H1 (cell line): ENCODE measurements at regions not wholly inside any gene's neighbourhood (a gene's known extent, or its start where the extent isn't known, plus 50 kb on each side); places are given as distances from the start of the nearest gene placed in this dataset.

Experiments used
- ATF2 ChIP-seq: IDR thresholded peaks from 2 replicates; pipeline ENCODE4 v1.6.1; 2012; ENCODE audit warnings: low read length, inconsistent platforms
- CREB1 ChIP-seq: IDR thresholded peaks from 2 replicates; pipeline ENCODE4 v1.6.1; 2012; ENCODE audit warnings: inconsistent platforms
- CTCF ChIP-seq, 3 experiments: IDR thresholded peaks; 1 replicate in 2 of 3; 2 replicates in 1 of 3; pipeline versions ENCODE4 v1.5.1 to v1.6.1; 2011; ENCODE audit warnings: low read length in 3 of 3, mild to moderate bottlenecking in 3 of 3, inconsistent platforms in 2 of 3, low read depth in 1 of 3, moderate library complexity in 1 of 3; ENCODE audit not compliant: insufficient read depth in 1 of 3; ENCODE audit errors: control extremely low read depth in 1 of 3
- EZH2 ChIP-seq: fragments of 200-600 bp; sonication (generic); IDR thresholded peaks from 2 replicates; pipeline ENCODE4 v1.7.1; 2012; ENCODE audit warnings: low read depth, mild to moderate bottlenecking, moderate library complexity, low read length, inconsistent platforms; ENCODE audit not compliant: severe bottlenecking
- JUN ChIP-seq: IDR thresholded peaks from 2 replicates; pipeline ENCODE4 v1.6.1; 2011; ENCODE audit warnings: low read depth, mild to moderate bottlenecking, improper control_type of control experiment, low read length
- KDM5A ChIP-seq: fragments of 200-600 bp; IDR thresholded peaks from 2 replicates; pipeline ENCODE4 v1.7.1; 2012; ENCODE audit warnings: mild to moderate bottlenecking, low read length, inconsistent platforms, mixed read lengths
- MAX ChIP-seq: IDR thresholded peaks from 2 replicates; pipeline ENCODE4 v1.6.1; 2012; ENCODE audit warnings: inconsistent platforms
- POLR2A ChIP-seq, 2 experiments: IDR thresholded peaks; 1 replicate in 1 of 2; 2 replicates in 1 of 2; pipeline ENCODE4 v1.6.1; 2011; ENCODE audit warnings: low read depth in 2 of 2, low read length in 2 of 2, mild to moderate bottlenecking in 2 of 2; ENCODE audit errors: control extremely low read depth in 1 of 2
- POLR2AphosphoS5 ChIP-seq: IDR thresholded peaks from 2 replicates; pipeline ENCODE4 v1.6.1; 2011; ENCODE audit warnings: low read depth, low read length
- RXRA ChIP-seq: IDR thresholded peaks from 2 replicates; pipeline ENCODE4 v1.6.1; 2011; ENCODE audit warnings: low read depth, mild to moderate bottlenecking, low read length, moderate library complexity; ENCODE audit not compliant: insufficient read depth
- SIN3A ChIP-seq, 2 experiments: IDR thresholded peaks in 1 of 2; conservative IDR thresholded peaks in 1 of 2; 2 replicates each; pipeline ENCODE4 v1.6.1; 2011 to 2012; ENCODE audit warnings: low read length in 2 of 2, improper control_type of control experiment in 1 of 2, low read depth in 1 of 2, mild to moderate bottlenecking in 1 of 2
- TCF12 ChIP-seq: IDR thresholded peaks from 2 replicates; pipeline ENCODE4 v1.6.1; 2011; ENCODE audit warnings: low read depth, mild to moderate bottlenecking, low read length
- ZNF274 ChIP-seq: IDR thresholded peaks from 2 replicates; pipeline ENCODE4 v1.7.0; 2012; ENCODE audit warnings: low read length, borderline replicate concordance; ENCODE audit errors: extremely low read depth

- no peak for TF ChIP-seq CTCF (IDR thresholded peaks at IDR 0.05; ENCODE audit: control extremely low read depth in 1 of 3, insufficient read depth in 1 of 3, low read depth in 1 of 3, low read length in 3 of 3)
- no peak for TF ChIP-seq RXRA
- no peak for TF ChIP-seq ZNF274
- TF ChIP-seq POLR2A (IDR thresholded peaks at IDR 0.05; ENCODE audit: control extremely low read depth in 1 of 2, low read depth in 2 of 2, low read length in 2 of 2), result no peak
- no peak for TF ChIP-seq POLR2AphosphoS5
- TF ChIP-seq CREB1, result no peak
- no peak for TF ChIP-seq SIN3A (conservative IDR thresholded peaks at IDR 0.05 in 1 of 2, IDR thresholded peaks at IDR 0.05 in 1 of 2; ENCODE audit: low read depth in 1 of 2, low read length in 2 of 2)
- TF ChIP-seq KDM5A, result no peak
- no peak for TF ChIP-seq EZH2
- no peak for TF ChIP-seq TCF12
- TF ChIP-seq JUN, result no peak
- no peak for TF ChIP-seq MAX
- TF ChIP-seq ATF2, result no peak
These were observed 422.9 kb downstream of the DTHD1 start for GRCh38 chr4:36704289-36704688.
